ENCODE measurements at regions not wholly inside any gene's neighbourhood (a gene's known extent, or its start where the extent isn't known, plus 50 kb on each side); places are given as distances from the start of the nearest gene placed in this dataset.
"Not testable (repeated sequence)": the region's sequence is repeated elsewhere in the genome, so short reads cannot be mapped to it uniquely, and the experiment has no call there.

GRCh38 chr22:10722804-10723203 is 4805.2 kb upstream of the OR11H1 start:
- not testable (repeated sequence) for TF ChIP-seq NFIC (IDR thresholded peaks at IDR 0.05; ENCODE audit: borderline replicate concordance); CTCF (IDR thresholded peaks at IDR 0.05)

Data from SK-N-SH (cell line).